ENCODE measurements at regions not wholly inside any gene's neighbourhood (a gene's known extent, or its start where the extent isn't known, plus 50 kb on each side); places are given as distances from the start of the nearest gene placed in this dataset.

- H3K4me3 ChIP-seq (ENCODE audit: low read depth, low read length): no peak overlapping the region
- CTCF ChIA-PET: interaction anchor here (0.6 kb wide), 1 partner anchor 304 kb away, joined by 3 read pairs; no protein-coding TSS in a partner anchor
- TF ChIP-seq CTCF (IDR thresholded peaks at IDR 0.05; ENCODE audit: insufficient read depth, low read length, missing control alignments): no peak
- no peak for DNase-seq (ENCODE audit: low read depth, low spot score)
- POLR2A ChIA-PET: no interaction called here
These were observed 118.7 kb upstream of the FST start for GRCh38 chr5:53361708-53362107.

GRCh38 chr5:53362521-53362941, 117.9 kb upstream of the FST start:
- DNase-seq (ENCODE audit: low read depth, low spot score): peak; percentile 98
- ChIA-PET CTCF (interaction anchor here (1.0 kb wide), 1 partner anchor 116 kb away, joined by 3 read pairs; no protein-coding TSS in a partner anchor), POLR2A (interaction anchor here (0.7 kb wide), 1 partner anchor 71 kb away, joined by 3 read pairs; no protein-coding TSS in a partner anchor)
- no peak overlapping the region for H3K4me3 ChIP-seq (ENCODE audit: low read depth, low read length)
- no peak for TF ChIP-seq CTCF (IDR thresholded peaks at IDR 0.05; ENCODE audit: insufficient read depth, low read length, missing control alignments)

GRCh38 chr5:53364061-53364460, 116.4 kb upstream of the FST start:
- ChIA-PET POLR2A (no interaction called here), CTCF (interaction anchor here (1.0 to 1.5 kb wide), 3 partner anchors 8 to 197 kb away, joined by 3 to 7 read pairs (median 3); no protein-coding TSS in a partner anchor)

GRCh38 chr5:53366245-53366644, 114.2 kb upstream of the FST start:
- TF ChIP-seq CTCF (IDR thresholded peaks at IDR 0.05; ENCODE audit: insufficient read depth, low read length, missing control alignments): no peak
- no peak overlapping the region for H3K4me3 ChIP-seq (ENCODE audit: low read depth, low read length)
- CTCF ChIA-PET: interaction anchor here (1.3 kb wide), 2 partner anchors 63 to 196 kb away, joined by 3 to 4 read pairs; no protein-coding TSS in a partner anchor
- DNase-seq (ENCODE audit: low read depth, low spot score): no peak
- POLR2A ChIA-PET: no interaction called here

More at GRCh38 chr5:53364061-53364460, 116.4 kb upstream of the FST start:
- no peak for TF ChIP-seq CTCF (IDR thresholded peaks at IDR 0.05; ENCODE audit: insufficient read depth, low read length, missing control alignments)
- no peak overlapping the region for H3K4me3 ChIP-seq (ENCODE audit: low read depth, low read length)
- no peak for DNase-seq (ENCODE audit: low read depth, low spot score)

- DNase-seq (ENCODE audit: low read depth, low spot score): no peak
- no peak for TF ChIP-seq CTCF (IDR thresholded peaks at IDR 0.05; ENCODE audit: insufficient read depth, low read length, missing control alignments)
- ChIA-PET POLR2A (no interaction called here), CTCF (interaction anchor here (2.3 kb wide), 1 partner anchor 62 kb away, joined by 7 read pairs; no protein-coding TSS in a partner anchor)
- no peak overlapping the region for H3K4me3 ChIP-seq (ENCODE audit: low read depth, low read length)
These were observed 112.7 kb upstream of the FST start for GRCh38 chr5:53367727-53368126.

GRCh38 chr5:53368516-53368915, 111.9 kb upstream of the FST start:
- DNase-seq (ENCODE audit: low read depth, low spot score): no peak
- ChIA-PET CTCF (interaction anchor here (2.3 kb wide), 1 partner anchor 61 kb away, joined by 7 read pairs; no protein-coding TSS in a partner anchor), POLR2A (no interaction called here)
- no peak for TF ChIP-seq CTCF (IDR thresholded peaks at IDR 0.05; ENCODE audit: insufficient read depth, low read length, missing control alignments)
- no peak overlapping the region for H3K4me3 ChIP-seq (ENCODE audit: low read depth, low read length)
